HEK293 (cell line): ENCODE measurements at regions not wholly inside any gene's neighbourhood (a gene's known extent, or its start where the extent isn't known, plus 50 kb on each side); places are given as distances from the start of the nearest gene placed in this dataset.
A peak's percentile ranks its signal among the peaks of the same experiment; 100 is the strongest.

Source experiments
- CTCF ChIA-PET: fragments of 350-600 bp; formaldehyde crosslinking; extraction: SDS; loops from one replicate; lab custom pipeline; 2021; ENCODE audit warnings: antibody characterized with exemption; lab: Yijun Ruan, JAX
- POLR2A ChIA-PET: fragments of 300-600 bp; formaldehyde crosslinking; extraction: SDS; loops from one replicate; lab custom pipeline; 2020; ENCODE audit warnings: antibody characterized with exemption, inconsistent platforms; lab: Yijun Ruan, JAX
- H3K27ac ChIP-seq: fragments of 200-500 bp; sonication (Bioruptor generic); 2 replicates; pipeline ENCODE4 v1.5.1; 2014; ENCODE audit warnings: low read depth, low read length, control low read depth, inconsistent platforms; ENCODE audit errors: extremely low read depth
- H3K36me3 ChIP-seq, 2 experiments: fragments of 200-500 bp in 1 of 2; sonication (Bioruptor generic) in 1 of 2; 1 replicate in 1 of 2; 2 replicates in 1 of 2; pipeline ENCODE4 v1.5.1; 2014 to 2017; ENCODE audit warnings: inconsistent platforms in 2 of 2, low read length in 2 of 2; ENCODE audit not compliant: control insufficient read depth in 2 of 2, insufficient read depth in 1 of 2
- H3K4me1 ChIP-seq: fragments of 200-500 bp; sonication (Bioruptor generic); 2 replicates; pipeline ENCODE4 v1.5.1; 2014; ENCODE audit warnings: mild to moderate bottlenecking, low read length, inconsistent platforms; ENCODE audit not compliant: control insufficient read depth, insufficient read depth
- H3K4me3 ChIP-seq: 2 replicates; pipeline ENCODE4 v1.5.1; 2011; ENCODE audit warnings: low read depth, mild to moderate bottlenecking, control low read depth, low read length, moderate library complexity
- H3K9me3 ChIP-seq: fragments of 200-500 bp; sonication (Bioruptor generic); 2 replicates; pipeline ENCODE4 v1.5.1; 2014; ENCODE audit warnings: low read depth, low read length, inconsistent platforms; ENCODE audit not compliant: control insufficient read depth, insufficient read depth
- EGR2 ChIP-seq: fragments of 450-650 bp; formaldehyde crosslinking; IDR thresholded peaks from 2 replicates; pipeline ENCODE4 v1.5.1; 2016; ENCODE audit warnings: low read depth, missing biosample characterization, missing genetic modification characterization
- OSR2 ChIP-seq: fragments of 450-650 bp; formaldehyde crosslinking; IDR thresholded peaks from 2 replicates; pipeline ENCODE4 v1.5.1; 2016; ENCODE audit warnings: missing biosample characterization, missing genetic modification characterization
- SP3 ChIP-seq: fragments of 450-650 bp; formaldehyde crosslinking; IDR thresholded peaks from 2 replicates; pipeline ENCODE4 v1.5.1; 2016; ENCODE audit warnings: missing biosample characterization, missing genetic modification characterization
- WT1 ChIP-seq: fragments of 450-650 bp; formaldehyde crosslinking; IDR thresholded peaks from 2 replicates; pipeline ENCODE4 v1.5.1; 2016; ENCODE audit warnings: missing biosample characterization, missing genetic modification characterization
- ZBTB48 ChIP-seq: fragments of 450-650 bp; formaldehyde crosslinking; IDR thresholded peaks from 2 replicates; pipeline ENCODE4 v1.5.1; 2016; ENCODE audit warnings: missing biosample characterization, missing genetic modification characterization
- ZBTB6 ChIP-seq: fragments of 450-650 bp; formaldehyde crosslinking; IDR thresholded peaks from 2 replicates; pipeline ENCODE4 v1.5.1; 2017; ENCODE audit warnings: missing biosample characterization, missing genetic modification characterization
- ZFP69B ChIP-seq: fragments of 450-650 bp; formaldehyde crosslinking; IDR thresholded peaks from 2 replicates; pipeline ENCODE4 v1.5.1; 2016; ENCODE audit warnings: missing biosample characterization, missing genetic modification characterization
- ZNF157 ChIP-seq: fragments of 450-650 bp; formaldehyde crosslinking; IDR thresholded peaks from 2 replicates; pipeline ENCODE4 v1.5.1; 2016; ENCODE audit warnings: missing biosample characterization, missing genetic modification characterization
- ZNF18 ChIP-seq: fragments of 450-650 bp; formaldehyde crosslinking; IDR thresholded peaks from 2 replicates; pipeline ENCODE4 v1.5.1; 2016; ENCODE audit warnings: missing biosample characterization, missing genetic modification characterization
- ZNF202 ChIP-seq: fragments of 450-650 bp; formaldehyde crosslinking; IDR thresholded peaks from 2 replicates; pipeline ENCODE4 v1.5.1; 2016; ENCODE audit warnings: missing biosample characterization, missing genetic modification characterization, borderline replicate concordance
- ZNF221 ChIP-seq: fragments of 450-650 bp; formaldehyde crosslinking; IDR thresholded peaks from 2 replicates; pipeline ENCODE4 v1.5.1; 2017; ENCODE audit warnings: missing biosample characterization, missing genetic modification characterization, borderline replicate concordance
- ZNF324 ChIP-seq: fragments of 450-650 bp; formaldehyde crosslinking; IDR thresholded peaks from 2 replicates; pipeline ENCODE4 v1.5.1; 2016; ENCODE audit warnings: missing biosample characterization, missing genetic modification characterization
- ZNF398 ChIP-seq: fragments of 450-650 bp; formaldehyde crosslinking; IDR thresholded peaks from 2 replicates; pipeline ENCODE4 v1.5.1; 2017; ENCODE audit warnings: missing biosample characterization, missing genetic modification characterization
- ZNF510 ChIP-seq: fragments of 450-650 bp; formaldehyde crosslinking; IDR thresholded peaks from 2 replicates; pipeline ENCODE4 v1.5.1; 2018; ENCODE audit warnings: mild to moderate bottlenecking, missing genetic modification characterization, missing biosample characterization; ENCODE audit not compliant: insufficient replicate concordance
- ZNF530 ChIP-seq: fragments of 450-650 bp; formaldehyde crosslinking; IDR thresholded peaks from 2 replicates; pipeline ENCODE4 v1.5.1; 2016; ENCODE audit warnings: low read depth, missing biosample characterization, missing genetic modification characterization
- ZNF629 ChIP-seq: fragments of 450-650 bp; formaldehyde crosslinking; IDR thresholded peaks from 2 replicates; pipeline ENCODE4 v1.5.1; 2017; ENCODE audit warnings: missing biosample characterization, missing genetic modification characterization
- ZNF639 ChIP-seq: fragments of 450-650 bp; formaldehyde crosslinking; IDR thresholded peaks from 2 replicates; pipeline ENCODE4 v1.5.1; 2016; ENCODE audit warnings: missing biosample characterization, missing genetic modification characterization
- ZNF776 ChIP-seq: fragments of 450-650 bp; formaldehyde crosslinking; IDR thresholded peaks from 2 replicates; pipeline ENCODE4 v1.5.0; 2017; ENCODE audit warnings: missing biosample characterization, missing genetic modification characterization, borderline replicate concordance
- ZNF791 ChIP-seq: fragments of 450-650 bp; formaldehyde crosslinking; IDR thresholded peaks from 2 replicates; pipeline ENCODE4 v1.5.1; 2016; ENCODE audit warnings: missing biosample characterization, missing genetic modification characterization
- TF ChIP-seq, protein P1 (sequence below): fragments of 450-650 bp; formaldehyde crosslinking; IDR thresholded peaks from 2 replicates; pipeline ENCODE4 v1.5.1; 2016; ENCODE audit warnings: missing biosample characterization, missing genetic modification characterization
- TF ChIP-seq, protein P2 (sequence below): fragments of 450-650 bp; formaldehyde crosslinking; IDR thresholded peaks from 2 replicates; pipeline ENCODE4 v1.5.1; 2016; ENCODE audit warnings: missing biosample characterization, missing genetic modification characterization

GRCh38 chr10:15451137-15452094 lies 80.3 kb upstream of the FAM171A1 start (continued):
- TF ChIP-seq EGR2 (tag by site-specific recombination) (peak; percentile 32; the same call in 1 of the 2 replicates), ZNF221 (no peak), ZNF398 (tag by site-specific recombination) (no peak), SP3 (no peak)

DNA sequence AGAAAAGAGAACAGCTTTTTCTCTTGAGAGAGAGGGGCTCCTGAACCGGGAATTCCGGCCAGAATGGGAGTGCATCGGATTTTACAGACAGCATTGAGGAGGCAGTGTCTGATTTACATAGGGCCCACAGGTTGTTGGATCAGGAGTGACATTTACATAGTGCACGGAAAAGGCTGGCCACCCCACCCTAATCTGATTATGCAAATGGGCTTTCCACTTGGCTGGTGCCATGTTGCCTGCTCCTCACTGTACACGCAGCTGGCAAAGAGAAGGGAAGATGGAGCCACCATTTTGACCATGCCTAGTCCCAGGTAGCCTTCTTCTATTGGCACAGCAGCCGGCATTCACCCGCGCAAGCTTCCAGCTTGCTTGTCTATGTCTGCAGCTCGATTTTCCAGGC lies 77.5 kb upstream of the FAM171A1 start:
- H3K4me3 ChIP-seq = no peak overlapping the region
- H3K27ac ChIP-seq = no peak overlapping the region
- peaks cover 5% of the 10 kb centered on the region; the same call in 1 of the 2 replicates for H3K4me1 ChIP-seq
- no peaks in the 10 kb centered on the region for H3K9me3 ChIP-seq
- ChIA-PET CTCF (interaction anchor here (1.2 to 1.5 kb wide), 2 partner anchors 9 to 11 kb away, joined by 3 read pairs; no protein-coding TSS in a partner anchor), POLR2A (no interaction called here)
- no peaks in the 10 kb centered on the region for H3K36me3 ChIP-seq
- TF ChIP-seq ZNF157 (tag by site-specific recombination) = no peak
- TF ChIP-seq ZNF791 = no peak
- TF ChIP-seq WT1 (tag by site-specific recombination) = no peak
- TF ChIP-seq ZNF18 (tag by site-specific recombination) = no peak
- no peak for TF ChIP-seq ZNF776
- no peak for TF ChIP-seq ZNF639
- no peak for TF ChIP-seq ZNF202
- TF ChIP-seq ZNF530 (tag by site-specific recombination) = no peak

GRCh38 chr10:15445006-15445390 lies 73.9 kb upstream of the FAM171A1 start:
- POLR2A ChIA-PET = no interaction called here
- H3K4me3 ChIP-seq = no peak overlapping the region
- no peak overlapping the region for H3K27ac ChIP-seq
- CTCF ChIA-PET = interaction anchor here (1.2 kb wide), 1 partner anchor 17 kb away, joined by 3 read pairs; no protein-coding TSS in a partner anchor
- H3K9me3 ChIP-seq = no peaks in the 10 kb centered on the region
- H3K36me3 ChIP-seq = no peaks in the 10 kb centered on the region
- H3K4me1 ChIP-seq = peaks cover 5% of the 10 kb centered on the region; the same call in 1 of the 2 replicates
- no peak for TF ChIP-seq ZNF324 (tag by site-specific recombination)
- no peak for TF ChIP-seq OSR2
- TF ChIP-seq, protein P1, sequence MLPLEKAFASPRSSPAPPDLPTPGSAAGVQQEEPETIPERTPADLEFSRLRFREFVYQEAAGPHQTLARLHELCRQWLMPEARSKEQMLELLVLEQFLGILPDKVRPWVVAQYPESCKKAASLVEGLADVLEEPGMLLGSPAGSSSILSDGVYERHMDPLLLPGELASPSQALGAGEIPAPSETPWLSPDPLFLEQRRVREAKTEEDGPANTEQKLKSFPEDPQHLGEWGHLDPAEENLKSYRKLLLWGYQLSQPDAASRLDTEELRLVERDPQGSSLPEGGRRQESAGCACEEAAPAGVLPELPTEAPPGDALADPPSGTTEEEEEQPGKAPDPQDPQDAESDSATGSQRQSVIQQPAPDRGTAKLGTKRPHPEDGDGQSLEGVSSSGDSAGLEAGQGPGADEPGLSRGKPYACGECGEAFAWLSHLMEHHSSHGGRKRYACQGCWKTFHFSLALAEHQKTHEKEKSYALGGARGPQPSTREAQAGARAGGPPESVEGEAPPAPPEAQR = no peak
- TF ChIP-seq ZBTB6 (tag by site-specific recombination) = no peak
- TF ChIP-seq, protein P2, sequence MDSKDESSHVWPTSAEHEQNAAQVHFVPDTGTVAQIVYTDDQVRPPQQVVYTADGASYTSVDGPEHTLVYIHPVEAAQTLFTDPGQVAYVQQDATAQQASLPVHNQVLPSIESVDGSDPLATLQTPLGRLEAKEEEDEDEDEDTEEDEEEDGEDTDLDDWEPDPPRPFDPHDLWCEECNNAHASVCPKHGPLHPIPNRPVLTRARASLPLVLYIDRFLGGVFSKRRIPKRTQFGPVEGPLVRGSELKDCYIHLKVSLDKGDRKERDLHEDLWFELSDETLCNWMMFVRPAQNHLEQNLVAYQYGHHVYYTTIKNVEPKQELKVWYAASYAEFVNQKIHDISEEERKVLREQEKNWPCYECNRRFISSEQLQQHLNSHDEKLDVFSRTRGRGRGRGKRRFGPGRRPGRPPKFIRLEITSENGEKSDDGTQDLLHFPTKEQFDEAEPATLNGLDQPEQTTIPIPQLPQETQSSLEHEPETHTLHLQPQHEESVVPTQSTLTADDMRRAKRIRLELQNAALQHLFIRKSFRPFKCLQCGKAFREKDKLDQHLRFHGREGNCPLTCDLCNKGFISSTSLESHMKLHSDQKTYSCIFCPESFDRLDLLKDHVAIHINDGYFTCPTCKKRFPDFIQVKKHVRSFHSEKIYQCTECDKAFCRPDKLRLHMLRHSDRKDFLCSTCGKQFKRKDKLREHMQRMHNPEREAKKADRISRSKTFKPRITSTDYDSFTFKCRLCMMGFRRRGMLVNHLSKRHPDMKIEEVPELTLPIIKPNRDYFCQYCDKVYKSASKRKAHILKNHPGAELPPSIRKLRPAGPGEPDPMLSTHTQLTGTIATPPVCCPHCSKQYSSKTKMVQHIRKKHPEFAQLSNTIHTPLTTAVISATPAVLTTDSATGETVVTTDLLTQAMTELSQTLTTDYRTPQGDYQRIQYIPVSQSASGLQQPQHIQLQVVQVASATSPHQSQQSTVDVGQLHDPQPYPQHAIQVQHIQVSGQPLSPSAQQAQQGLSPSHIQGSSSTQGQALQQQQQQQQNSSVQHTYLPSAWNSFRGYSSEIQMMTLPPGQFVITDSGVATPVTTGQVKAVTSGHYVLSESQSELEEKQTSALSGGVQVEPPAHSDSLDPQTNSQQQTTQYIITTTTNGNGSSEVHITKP = no peak
- no peak for TF ChIP-seq ZBTB48 (tag by site-specific recombination)
- TF ChIP-seq ZNF510 (tag by site-specific recombination) = no peak
- TF ChIP-seq ZNF629 = no peak
- no peak for TF ChIP-seq ZFP69B
